ENCODE measurements at regions not wholly inside any gene's neighbourhood (a gene's known extent, or its start where the extent isn't known, plus 50 kb on each side); places are given as distances from the start of the nearest gene placed in this dataset.

GRCh38 chr14:71301611-71302010 lies 394.4 kb downstream of the PCNX1 start:
- Histone ChIP-seq H3K4me1 (no peaks in the 10 kb centered on the region), H3K27ac (no peak overlapping the region), H3K27me3 (replicated peaks in 1 of 7) (no peaks in the 10 kb centered on the region), H3K9me3 (peaks cover 0 to 30% (median 18%) of the 10 kb centered on the region in 8 donors), H3K4me3 (no peak overlapping the region), H3K36me3 (no peaks in the 10 kb centered on the region)
- TF ChIP-seq POLR2A (IDR thresholded peaks at IDR 0.05) (no peak), POLR2AphosphoS5 (IDR thresholded peaks at IDR 0.05) (no peak), CTCF (IDR thresholded peaks at IDR 0.05 in 8 of 11, conservative IDR thresholded peaks at IDR 0.05 in 3 of 11) (no peak)
- intact Hi-C loops (cut with DNase I; ENCODE audit: low total_unique reads), result no loop called here
- 85 to 100% (median 93%) methylated on average over 2 of the region's 2 CpGs for WGBS, 5 donors
- DNase-seq, result no peak

DNA sequence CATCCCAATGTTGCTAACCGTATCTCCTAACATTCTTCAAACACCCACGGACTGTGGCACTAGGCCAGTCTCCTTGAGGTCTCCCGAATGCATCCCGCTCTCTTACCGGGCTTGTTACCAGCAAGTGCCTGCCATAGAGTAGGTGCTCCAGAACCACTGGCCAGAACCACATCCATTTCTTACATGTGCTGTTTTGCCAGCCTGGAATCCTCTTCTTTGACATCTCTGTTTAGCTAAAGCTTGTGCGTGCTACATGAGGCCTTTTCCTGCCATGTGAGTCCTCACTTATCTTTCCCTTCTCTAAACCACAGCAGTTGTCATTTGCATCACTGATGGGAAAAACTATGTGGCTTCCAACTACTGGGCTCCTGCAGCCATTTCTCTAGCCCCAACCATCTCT lies 397.4 kb downstream of the PCNX1 start:
- TF ChIP-seq POLR2A (IDR thresholded peaks at IDR 0.05) (no peak), POLR2AphosphoS5 (IDR thresholded peaks at IDR 0.05) (no peak), CTCF (IDR thresholded peaks at IDR 0.05 in 8 of 11, conservative IDR thresholded peaks at IDR 0.05 in 3 of 11) (no peak)
- Histone ChIP-seq H3K4me3 (no peak overlapping the region), H3K36me3 (no peaks in the 10 kb centered on the region), H3K27me3 (replicated peaks in 1 of 7) (peaks cover 0 to 4% (median 0%) of the 10 kb centered on the region in 7 donors), H3K9me3 (peaks cover 0 to 30% (median 18%) of the 10 kb centered on the region in 8 donors), H3K4me1 (no peaks in the 10 kb centered on the region), H3K27ac (no peak overlapping the region)
- WGBS, 5 donors, result 83 to 97% (median 94%) methylated on average over 6 of the region's 6 CpGs
- intact Hi-C loops (cut with DNase I; ENCODE audit: low total_unique reads), result no loop called here
- no peak for DNase-seq

- Histone ChIP-seq H3K27me3 (replicated peaks in 1 of 7) (peaks cover 0 to 5% (median 0%) of the 10 kb centered on the region in 7 donors), H3K9me3 (peaks cover 0 to 35% (median 18%) of the 10 kb centered on the region in 8 donors), H3K4me1 (no peaks in the 10 kb centered on the region), H3K27ac (no peak overlapping the region), H3K4me3 (no peak overlapping the region), H3K36me3 (no peaks in the 10 kb centered on the region)
- 94 to 100% (median 98%) methylated on average over 1 of the region's 1 CpG for WGBS, 5 donors
- TF ChIP-seq POLR2A (IDR thresholded peaks at IDR 0.05) (no peak), POLR2AphosphoS5 (IDR thresholded peaks at IDR 0.05) (no peak), CTCF (IDR thresholded peaks at IDR 0.05 in 8 of 11, conservative IDR thresholded peaks at IDR 0.05 in 3 of 11) (no peak)
- DNase-seq, result no peak
- intact Hi-C loops (cut with DNase I; ENCODE audit: low total_unique reads), result no loop called here
These were observed 401.4 kb downstream of the PCNX1 start for GRCh38 chr14:71308671-71309070.

DNA sequence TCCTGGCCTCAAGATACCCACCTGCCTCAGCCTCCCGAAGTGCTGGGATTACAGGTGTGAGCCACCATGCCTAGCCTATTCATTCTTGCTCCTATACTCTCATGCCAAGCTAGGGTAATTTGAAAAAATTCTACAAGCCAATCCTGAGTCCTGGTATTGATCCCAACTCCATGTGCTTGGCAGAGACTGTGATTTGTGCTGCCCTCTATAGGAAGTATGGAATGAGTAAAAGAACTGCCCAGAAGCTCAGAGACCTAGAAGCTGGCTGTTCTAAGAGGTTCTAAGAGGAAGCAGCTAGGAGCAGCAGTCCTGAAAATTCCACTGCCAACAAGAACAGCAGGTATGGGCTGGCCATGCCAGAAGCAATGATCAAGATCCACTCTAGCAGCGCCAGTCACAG lies 402.5 kb downstream of the PCNX1 start:
- no peaks in the 10 kb centered on the region for H3K36me3 ChIP-seq
- H3K27ac ChIP-seq, result no peak overlapping the region
- H3K4me1 ChIP-seq, result no peaks in the 10 kb centered on the region
- peaks cover 0 to 5% (median 0%) of the 10 kb centered on the region in 7 donors for H3K27me3 ChIP-seq (replicated peaks in 1 of 7)
- TF ChIP-seq POLR2A (IDR thresholded peaks at IDR 0.05), result no peak
- no peak for TF ChIP-seq POLR2AphosphoS5 (IDR thresholded peaks at IDR 0.05)
- no peak for TF ChIP-seq CTCF (IDR thresholded peaks at IDR 0.05 in 8 of 11, conservative IDR thresholded peaks at IDR 0.05 in 3 of 11)
- no peak overlapping the region for H3K4me3 ChIP-seq
- intact Hi-C loops (cut with DNase I; ENCODE audit: low total_unique reads), result loop anchor here (10.0 kb wide), 2 partner anchors 165 to 445 kb away; no protein-coding TSS in a partner anchor
- DNase-seq, result no peak
- WGBS, 5 donors, result 86 to 98% (median 91%) methylated on average over 2 of the region's 2 CpGs
- H3K9me3 ChIP-seq, result peaks cover 0 to 25% (median 10%) of the 10 kb centered on the region in 8 donors
